H1 (cell line): ENCODE measurements at regions not wholly inside any gene's neighbourhood (a gene's known extent, or its start where the extent isn't known, plus 50 kb on each side); places are given as distances from the start of the nearest gene placed in this dataset.

Experiments
- CTCF ChIA-PET: fragments of 300-600 bp; sonication (Branson Sonifier 250); formaldehyde crosslinking; loops from one replicate; lab custom pipeline; 2021; ENCODE audit not compliant: partially characterized antibody; lab: Charles Lee
- POLR2A ChIA-PET: fragments of 300-600 bp; sonication (Branson Sonifier 250); formaldehyde crosslinking; loops from one replicate; lab custom pipeline; 2021; ENCODE audit warnings: inconsistent platforms; ENCODE audit not compliant: partially characterized antibody; lab: Charles Lee
- DNase-seq, 2 experiments: peaks; one replicate each; pipeline versions ENCODE4 v3.0.0 to v3.0.0-alpha.2; 2010 to 2022; ENCODE audit warnings: low spot score in 2 of 2, low read depth in 1 of 2, mixed read lengths in 1 of 2
- FAIRE-seq: peaks from 2 replicates; lab custom pipeline; 2011; peaks lifted over from hg19 to GRCh38; lab: Jason Lieb, UNC
- H2AFZ ChIP-seq: 2 replicates; pipeline ENCODE4 v1.8.1; 2012; ENCODE audit warnings: low read length, inconsistent platforms
- H2AK5ac ChIP-seq: 2 replicates; pipeline ENCODE4 v1.6.1; 2013; ENCODE audit warnings: low read depth, low read length
- H2BK120ac ChIP-seq: replicated peaks from 2 replicates; pipeline ENCODE3; 2013; ENCODE audit warnings: low read depth, low read length, inconsistent platforms
- H2BK12ac ChIP-seq: 2 replicates; pipeline ENCODE4 v1.6.1; 2013; ENCODE audit warnings: low read depth, low read length
- H2BK15ac ChIP-seq: 2 replicates; pipeline ENCODE4 v1.6.1; 2013; ENCODE audit warnings: low read length
- H2BK20ac ChIP-seq: 2 replicates; pipeline ENCODE4 v1.6.1; 2013; ENCODE audit warnings: low read length
- H2BK5ac ChIP-seq: 2 replicates; pipeline ENCODE4 v1.6.1; 2013; ENCODE audit warnings: low read depth, low read length
- H3K14ac ChIP-seq: 2 replicates; pipeline ENCODE4 v1.6.1; 2013; ENCODE audit warnings: inconsistent platforms; ENCODE audit not compliant: insufficient read length
- H3K18ac ChIP-seq: 2 replicates; pipeline ENCODE4 v1.6.1; 2013; ENCODE audit warnings: low read length; ENCODE audit errors: extremely low read depth
- H3K23ac ChIP-seq: 2 replicates; pipeline ENCODE4 v1.6.1; 2013; ENCODE audit warnings: inconsistent platforms; ENCODE audit not compliant: insufficient read length
- H3K23me2 ChIP-seq: 2 replicates; pipeline ENCODE4 v1.6.1; 2013; ENCODE audit warnings: low read depth, low read length
- H3K27ac ChIP-seq: 2 replicates; pipeline ENCODE4 v1.6.1; 2011; ENCODE audit warnings: low read depth, low read length, inconsistent platforms
- H3K27me3 ChIP-seq, 4 experiments: replicated peaks in 1 of 4; 1 replicate in 1 of 4; 2 replicates in 3 of 4; pipeline versions ENCODE4 v1.6.1 to v1.8.1; 2011 to 2013; ENCODE audit warnings: low read length in 3 of 4, mild to moderate bottlenecking in 3 of 4, inconsistent platforms in 2 of 4, mixed read lengths in 2 of 4, moderate library complexity in 1 of 4; ENCODE audit not compliant: control insufficient read depth in 3 of 4, insufficient read depth in 3 of 4; ENCODE audit errors: extremely low read depth in 1 of 4
- H3K36me3 ChIP-seq, 4 experiments: 2 replicates each; pipeline versions ENCODE4 v1.6.1 to v1.8.1; 2011 to 2013; ENCODE audit warnings: mild to moderate bottlenecking in 4 of 4, low read length in 3 of 4, moderate library complexity in 2 of 4, control low read depth in 1 of 4, inconsistent platforms in 1 of 4; ENCODE audit not compliant: insufficient read depth in 4 of 4, control insufficient read depth in 2 of 4
- H3K4ac ChIP-seq: replicated peaks from 2 replicates; pipeline ENCODE3; 2013; ENCODE audit warnings: low read length, low read depth, mixed read lengths, inconsistent platforms; ENCODE audit not compliant: insufficient read length
- H3K4me1 ChIP-seq, 4 experiments: replicated peaks in 1 of 4; 1 replicate in 1 of 4; 2 replicates in 3 of 4; pipeline versions ENCODE4 v1.6.1 to v1.8.1; 2011 to 2013; ENCODE audit warnings: low read length in 3 of 4, inconsistent platforms in 2 of 4, mixed read lengths in 1 of 4; ENCODE audit not compliant: insufficient read depth in 4 of 4, control insufficient read depth in 3 of 4
- H3K4me2 ChIP-seq, 2 experiments: 2 replicates each; pipeline versions ENCODE4 v1.6.1 to v1.8.1; 2011 to 2013; ENCODE audit warnings: low read depth in 2 of 2, low read length in 2 of 2, control low read depth in 1 of 2, inconsistent platforms in 1 of 2, mild to moderate bottlenecking in 1 of 2; ENCODE audit not compliant: insufficient read depth in 1 of 2
- H3K4me3 ChIP-seq, 4 experiments: fragments of 200-600, 300-600 bp in 1 of 4; sonication (generic), shearing (Covaris generic), sonication (Bioruptor Twin) in 1 of 4; 2 replicates each; pipeline versions ENCODE4 v1.5.1 to v1.8.1; 2011 to 2016; ENCODE audit warnings: low read length in 4 of 4, low read depth in 3 of 4, control low read depth in 2 of 4, inconsistent platforms in 2 of 4, mild to moderate bottlenecking in 2 of 4, mixed read lengths in 1 of 4, moderate library complexity in 1 of 4; ENCODE audit not compliant: insufficient read depth in 2 of 4; ENCODE audit errors: extremely low read depth in 1 of 4
- H3K56ac ChIP-seq: replicated peaks from 2 replicates; pipeline ENCODE3; 2013; ENCODE audit warnings: low read depth, mild to moderate bottlenecking, mixed read lengths, low read length, inconsistent platforms; ENCODE audit not compliant: insufficient read length
- H3K79me1 ChIP-seq: 2 replicates; pipeline ENCODE4 v1.6.1; 2013; ENCODE audit warnings: low read depth, low read length, control low read depth
- H3K79me2 ChIP-seq, 2 experiments: 2 replicates each; pipeline versions ENCODE4 v1.6.1 to v1.8.1; 2012 to 2013; ENCODE audit warnings: low read length in 2 of 2, mild to moderate bottlenecking in 2 of 2, inconsistent platforms in 1 of 2; ENCODE audit not compliant: insufficient read depth in 2 of 2, control insufficient read depth in 1 of 2
- H3K9ac ChIP-seq, 4 experiments: replicated peaks in 1 of 4; 1 replicate in 1 of 4; 2 replicates in 3 of 4; pipeline versions ENCODE4 v1.6.1 to v1.8.1; 2011 to 2013; ENCODE audit warnings: low read depth in 3 of 4, low read length in 3 of 4, control low read depth in 2 of 4, mild to moderate bottlenecking in 2 of 4, moderate library complexity in 2 of 4, inconsistent platforms in 1 of 4; ENCODE audit errors: extremely low read depth in 1 of 4
- H3K9me3 ChIP-seq, 2 experiments: 2 replicates each; pipeline versions ENCODE4 v1.6.1 to v1.8.1; 2012 to 2013; ENCODE audit warnings: mild to moderate bottlenecking in 2 of 2, moderate library complexity in 2 of 2, control low read depth in 1 of 2, inconsistent platforms in 1 of 2, low read depth in 1 of 2, low read length in 1 of 2, mixed read lengths in 1 of 2; ENCODE audit not compliant: insufficient read depth in 2 of 2
- H4K20me1 ChIP-seq, 2 experiments: replicated peaks in 1 of 2; 2 replicates each; pipeline versions ENCODE3 to v1.8.1; 2011 to 2013; ENCODE audit warnings: inconsistent platforms in 2 of 2, low read length in 2 of 2, mild to moderate bottlenecking in 1 of 2; ENCODE audit not compliant: insufficient read depth in 2 of 2, control insufficient read depth in 1 of 2
- H4K5ac ChIP-seq: 2 replicates; pipeline ENCODE4 v1.6.1; 2013; ENCODE audit warnings: low read length, low read depth, mixed read lengths, inconsistent platforms; ENCODE audit not compliant: insufficient read length
- H4K8ac ChIP-seq: 2 replicates; pipeline ENCODE4 v1.8.0; 2013; ENCODE audit warnings: mild to moderate bottlenecking, moderate library complexity, low read length, inconsistent platforms; ENCODE audit not compliant: insufficient read depth; ENCODE audit errors: extremely low read depth
- H4K91ac ChIP-seq: replicated peaks from 2 replicates; pipeline ENCODE3; 2013; ENCODE audit warnings: low read length, mixed read lengths, inconsistent platforms; ENCODE audit not compliant: insufficient read length
- BRCA1 ChIP-seq: IDR thresholded peaks from 2 replicates; pipeline ENCODE4 v1.6.1; 2012; ENCODE audit warnings: low read depth, low read length, improper control_type of control experiment
- GTF2F1 ChIP-seq: IDR thresholded peaks from 2 replicates; pipeline ENCODE4 v1.6.1; 2012; ENCODE audit warnings: low read depth, low read length, improper control_type of control experiment, borderline replicate concordance
- HDAC2 ChIP-seq, 2 experiments: fragments of 300-600 bp in 1 of 2; sonication (generic) in 1 of 2; IDR thresholded peaks; 2 replicates each; pipeline ENCODE4 v1.6.1; 2011 to 2012; ENCODE audit warnings: low read depth in 2 of 2, low read length in 2 of 2, mild to moderate bottlenecking in 2 of 2, moderate library complexity in 2 of 2, borderline replicate concordance in 1 of 2, inconsistent platforms in 1 of 2
- JUND ChIP-seq: IDR thresholded peaks from 2 replicates; pipeline ENCODE4 v1.6.1; 2011; ENCODE audit warnings: mild to moderate bottlenecking, improper control_type of control experiment, low read length
- KDM1A ChIP-seq: fragments of 200-600, 300-600 bp; sonication (generic); IDR thresholded peaks from 2 replicates; pipeline ENCODE4 v1.7.1; 2016; ENCODE audit warnings: mild to moderate bottlenecking, low read length, borderline replicate concordance
- KDM4A ChIP-seq: IDR thresholded peaks from one replicate; pipeline ENCODE4 v1.7.1; 2012; ENCODE audit warnings: low read depth, mild to moderate bottlenecking, moderate library complexity, low read length, inconsistent platforms; ENCODE audit not compliant: severe bottlenecking
- POLR2A ChIP-seq, 2 experiments: IDR thresholded peaks; 1 replicate in 1 of 2; 2 replicates in 1 of 2; pipeline ENCODE4 v1.6.1; 2011; ENCODE audit warnings: low read depth in 2 of 2, low read length in 2 of 2, mild to moderate bottlenecking in 2 of 2; ENCODE audit errors: control extremely low read depth in 1 of 2
- POLR2AphosphoS5 ChIP-seq: IDR thresholded peaks from 2 replicates; pipeline ENCODE4 v1.6.1; 2011; ENCODE audit warnings: low read depth, low read length
- POU5F1 ChIP-seq: IDR thresholded peaks from 2 replicates; pipeline ENCODE4 v1.6.1; 2011; ENCODE audit warnings: low read depth, mild to moderate bottlenecking, low read length, moderate library complexity
- SP1 ChIP-seq: IDR thresholded peaks from 2 replicates; pipeline ENCODE4 v1.6.1; 2011; ENCODE audit warnings: low read depth, low read length
- SUZ12 ChIP-seq: fragments of 200-600 bp; sonication (generic); IDR thresholded peaks from 2 replicates; pipeline ENCODE4 v1.6.1; 2012; ENCODE audit warnings: mild to moderate bottlenecking, inconsistent platforms, low read length, moderate library complexity, mixed read lengths
- TEAD4 ChIP-seq: IDR thresholded peaks from 2 replicates; pipeline ENCODE4 v1.6.1; 2012; ENCODE audit warnings: low read depth, low read length, inconsistent platforms, mixed read lengths
- YY1 ChIP-seq: IDR thresholded peaks from 2 replicates; pipeline ENCODE4 v1.6.1; 2011; ENCODE audit warnings: low read depth, mild to moderate bottlenecking, low read length

DNA sequence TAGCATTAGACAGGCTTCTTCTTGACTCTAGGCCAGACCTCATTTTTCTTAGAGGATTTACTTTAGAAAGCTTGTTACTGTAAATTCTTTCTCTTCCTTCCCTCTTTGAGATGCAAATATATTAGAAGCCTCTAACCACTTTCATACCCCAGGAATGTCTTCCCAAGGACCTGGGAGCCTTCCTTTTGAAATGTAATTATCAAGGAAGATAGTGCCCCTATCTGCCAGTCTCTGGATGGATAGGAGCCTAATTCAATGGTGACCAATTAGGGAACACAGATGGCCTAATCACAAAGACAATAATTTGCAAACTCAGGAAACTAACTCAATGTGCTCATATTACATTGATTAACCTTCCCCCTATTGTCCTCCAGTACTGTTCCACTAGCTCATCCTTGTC lies 145.6 kb upstream of the DCAF8L1 start:
- Histone ChIP-seq H3K27me3 (peaks cover 19 to 56% (median 41%) of the 10 kb centered on the region in 4 experiments), H3K18ac (no peak overlapping the region), H3K79me1 (no peaks in the 10 kb centered on the region), H3K4ac (no peak overlapping the region), H4K91ac (no peak overlapping the region), H2BK15ac (no peak overlapping the region), H3K4me2 (no peak overlapping the region), H3K4me1 (peaks cover 0 to 3% (median 0%) of the 10 kb centered on the region in 4 experiments; a peak in 1 of 7 replicates), H2BK20ac (no peak overlapping the region), H3K9me3 (no peaks in the 10 kb centered on the region), H4K8ac (no peak overlapping the region), H3K23ac (no peak overlapping the region), H2BK5ac (no peak overlapping the region), H3K9ac (no peak overlapping the region), H4K20me1 (no peaks in the 10 kb centered on the region), H2AK5ac (no peak overlapping the region), H2BK12ac (no peak overlapping the region), H3K79me2 (no peaks in the 10 kb centered on the region), H3K27ac (no peak overlapping the region), H2AFZ (no peak overlapping the region), H3K4me3 (no peak overlapping the region), H3K56ac (no peak overlapping the region), H3K14ac (no peak overlapping the region), H3K23me2 (no peaks in the 10 kb centered on the region), H3K36me3 (no peaks in the 10 kb centered on the region), H2BK120ac (no peak overlapping the region), H4K5ac (no peak overlapping the region)
- FAIRE-seq (peak; percentile 68), DNase-seq (no peak)
- ChIA-PET CTCF (no interaction called here), POLR2A (no interaction called here)
- no peak for TF ChIP-seq KDM4A
- TF ChIP-seq YY1 = no peak
- no peak for TF ChIP-seq POLR2A (IDR thresholded peaks at IDR 0.05; ENCODE audit: control extremely low read depth in 1 of 2, low read depth in 2 of 2, low read length in 2 of 2)
- TF ChIP-seq GTF2F1 = no peak
- TF ChIP-seq BRCA1 = no peak
- no peak for TF ChIP-seq KDM1A
- TF ChIP-seq POU5F1 = 0 out of 2 replicates have a peak, but pooled peaks have one; percentile 29
- TF ChIP-seq JUND = no peak
- 0 out of 2 replicates have a peak, but pooled peaks have one; percentile 34 for TF ChIP-seq SP1
- TF ChIP-seq TEAD4 = peak; percentile 78; the same call in 1 of the 2 replicates
- no peak for TF ChIP-seq SUZ12
- no peak for TF ChIP-seq HDAC2 (IDR thresholded peaks at IDR 0.05; ENCODE audit: borderline replicate concordance in 1 of 2, low read depth in 2 of 2, low read length in 2 of 2)
- peak; percentile 64; the same call in 1 of the 2 replicates for TF ChIP-seq POLR2AphosphoS5
